GF-D8 (cell line): ENCODE measurements at regions not wholly inside any gene's neighbourhood (a gene's known extent, or its start where the extent isn't known, plus 50 kb on each side); places are given as distances from the start of the nearest gene placed in this dataset.
A peak's percentile ranks its signal among the peaks of the same experiment; 100 is the strongest.

ENCODE experiments used
- DNase-seq: peaks from one replicate; lab custom pipeline; 2025; lab: John Stamatoyannopoulos, UW

GRCh38 chr18:45168866-45169600 lies 446.2 kb upstream of the SLC14A2 start:
- no peak for DNase-seq

- no peak for DNase-seq
These were observed 445.7 kb upstream of the SLC14A2 start for GRCh38 chr18:45169610-45170009.

- DNase-seq: no peak
These were observed 443.5 kb upstream of the SLC14A2 start for GRCh38 chr18:45171679-45172191.

GRCh38 chr18:45173327-45173726 lies 441.9 kb upstream of the SLC14A2 start:
- DNase-seq: no peak

GRCh38 chr18:45173799-45174519 lies 441.3 kb upstream of the SLC14A2 start:
- DNase-seq: no peak

- DNase-seq: no peak
These were observed 440.6 kb upstream of the SLC14A2 start for GRCh38 chr18:45174629-45175136.

GRCh38 chr18:45175511-45175910 lies 439.8 kb upstream of the SLC14A2 start:
- no peak for DNase-seq

GRCh38 chr18:45186832-45187231 lies 428.4 kb upstream of the SLC14A2 start:
- no peak for DNase-seq

- no peak for DNase-seq
These were observed 423.5 kb upstream of the SLC14A2 start for GRCh38 chr18:45191795-45192194.

GRCh38 chr18:45197526-45197970 lies 417.7 kb upstream of the SLC14A2 start:
- DNase-seq: no peak

- no peak for DNase-seq
These were observed 416.8 kb upstream of the SLC14A2 start for GRCh38 chr18:45198526-45198925.

GRCh38 chr18:45201029-45201428 lies 414.2 kb upstream of the SLC14A2 start:
- DNase-seq: no peak

GRCh38 chr18:45201489-45201888 lies 413.8 kb upstream of the SLC14A2 start:
- no peak for DNase-seq

- no peak for DNase-seq
These were observed 413.2 kb upstream of the SLC14A2 start for GRCh38 chr18:45202061-45202460.

- DNase-seq: no peak
These were observed 411.6 kb upstream of the SLC14A2 start for GRCh38 chr18:45203677-45204076.

- no peak for DNase-seq
These were observed 407.9 kb upstream of the SLC14A2 start for GRCh38 chr18:45207328-45207727.

GRCh38 chr18:45208164-45208563 lies 407.1 kb upstream of the SLC14A2 start:
- DNase-seq: no peak

- DNase-seq: peak; percentile 33
These were observed 402.9 kb upstream of the SLC14A2 start for GRCh38 chr18:45212181-45213039.

- no peak for DNase-seq
These were observed 402.3 kb upstream of the SLC14A2 start for GRCh38 chr18:45213040-45213333.

- DNase-seq: no peak
These were observed 396.8 kb upstream of the SLC14A2 start for GRCh38 chr18:45218436-45218835.

- no peak for DNase-seq
These were observed 393.9 kb upstream of the SLC14A2 start for GRCh38 chr18:45221363-45221762.

GRCh38 chr18:45222180-45222579 lies 393.1 kb upstream of the SLC14A2 start:
- no peak for DNase-seq
